SK-N-SH treated with all-trans-retinoic acid at 6 μM for 48 hours (cell line): ENCODE measurements at regions not wholly inside any gene's neighbourhood (a gene's known extent, or its start where the extent isn't known, plus 50 kb on each side); places are given as distances from the start of the nearest gene placed in this dataset.

Experiments
- ARNTL ChIP-seq: fragments of 450-650 bp; formaldehyde crosslinking; IDR thresholded peaks from 2 replicates; pipeline ENCODE4 v1.5.0; 2020; ENCODE audit warnings: low read depth, mild to moderate bottlenecking, moderate library complexity, borderline replicate concordance
- CREB5 ChIP-seq: fragments of 250-450 bp; sonication (Bioruptor Pico); IDR thresholded peaks from 2 replicates; pipeline ENCODE4 v1.5.1; 2020; ENCODE audit warnings: low read depth, mild to moderate bottlenecking, moderate library complexity
- CSRNP3 ChIP-seq: fragments of 250-450 bp; sonication (Bioruptor Pico); IDR thresholded peaks from 2 replicates; pipeline ENCODE4 v1.5.1; 2021; ENCODE audit warnings: mild to moderate bottlenecking, moderate library complexity
- ISL1 ChIP-seq: fragments of 250-450 bp; sonication (Bioruptor Pico); IDR thresholded peaks from 2 replicates; pipeline ENCODE4 v2.1.2; 2022; ENCODE audit warnings: mild to moderate bottlenecking, moderate library complexity
- PATZ1 ChIP-seq: fragments of 250-450 bp; sonication (Bioruptor Pico); IDR thresholded peaks from 2 replicates; pipeline ENCODE4 v1.8.0; 2020; ENCODE audit warnings: mild to moderate bottlenecking, moderate library complexity, borderline replicate concordance
- POU6F1 ChIP-seq: fragments of 250-450 bp; sonication (Bioruptor Pico); IDR thresholded peaks from 2 replicates; pipeline ENCODE4 v1.8.0; 2021; ENCODE audit warnings: low read depth, mild to moderate bottlenecking, moderate library complexity, borderline replicate concordance
- PPARA ChIP-seq: fragments of 250-450 bp; sonication (Bioruptor Pico); IDR thresholded peaks from 2 replicates; pipeline ENCODE4 v1.5.0; 2020; ENCODE audit warnings: mild to moderate bottlenecking, borderline replicate concordance
- RARB ChIP-seq: fragments of 250-450 bp; sonication (Bioruptor Pico); IDR thresholded peaks from 2 replicates; pipeline ENCODE4 v1.8.0; 2021; ENCODE audit warnings: mild to moderate bottlenecking, moderate library complexity
- SNAI2 ChIP-seq: fragments of 250-450 bp; sonication (Bioruptor Pico); IDR thresholded peaks from 2 replicates; pipeline ENCODE4 v1.5.0; 2020; ENCODE audit warnings: mild to moderate bottlenecking, moderate library complexity
- TOX ChIP-seq: fragments of 250-450 bp; sonication (Bioruptor Pico); IDR thresholded peaks from 2 replicates; pipeline ENCODE4 v1.8.0; 2021; ENCODE audit warnings: mild to moderate bottlenecking, moderate library complexity, borderline replicate concordance
- ZFP30 ChIP-seq: fragments of 450-650 bp; formaldehyde crosslinking; IDR thresholded peaks from 2 replicates; pipeline ENCODE4 v1.5.0; 2022; ENCODE audit warnings: mild to moderate bottlenecking, moderate library complexity

GRCh38 chr7:23968791-23969190, 258.8 kb downstream of the STK31 start:
- TF ChIP-seq CSRNP3 (CRISPR knock-in tag), result no peak
- no peak for TF ChIP-seq ARNTL (CRISPR knock-in tag)
- no peak for TF ChIP-seq PATZ1 (CRISPR knock-in tag)
- TF ChIP-seq ISL1, result no peak
- no peak for TF ChIP-seq SNAI2 (CRISPR knock-in tag)
- no peak for TF ChIP-seq ZFP30 (CRISPR knock-in tag)
- TF ChIP-seq POU6F1 (CRISPR knock-in tag), result no peak
- no peak for TF ChIP-seq CREB5 (CRISPR knock-in tag)
- TF ChIP-seq TOX (CRISPR knock-in tag), result no peak
- TF ChIP-seq PPARA (CRISPR knock-in tag), result no peak
- no peak for TF ChIP-seq RARB
